Stimulated activated CD8-positive, alpha-beta memory T cell treated with anti-CD3 and anti-CD28 coated beads, Interleukin-12 subunit alpha, Interleukin-12 subunit beta, amount 100 ng/mL, for 4 hours (primary cell): ENCODE measurements at regions not wholly inside any gene's neighbourhood (a gene's known extent, or its start where the extent isn't known, plus 50 kb on each side); places are given as distances from the start of the nearest gene placed in this dataset.

Experiments
- DNase-seq: peaks from one replicate; pipeline ENCODE4 v3.0.0-alpha.2; 2020; ENCODE audit warnings: low read depth

- DNase-seq, result no peak
Measured at GRCh38 chr20:52783769-52784168, 188.4 kb upstream of the TSHZ2 start.

GRCh38 chr20:52780462-52780861 lies 191.7 kb upstream of the TSHZ2 start:
- DNase-seq, result no peak

- DNase-seq, result no peak
Measured at GRCh38 chr20:52779125-52779524, 193.0 kb upstream of the TSHZ2 start.

GRCh38 chr20:52777171-52777570 lies 195.0 kb upstream of the TSHZ2 start:
- DNase-seq, result no peak

- DNase-seq, result no peak
Measured at GRCh38 chr20:52775786-52776185, 196.4 kb upstream of the TSHZ2 start.

- DNase-seq, result no peak
Measured at GRCh38 chr20:52768694-52769093, 203.5 kb upstream of the TSHZ2 start.

GRCh38 chr20:52766645-52767435 lies 205.3 kb upstream of the TSHZ2 start:
- no peak for DNase-seq

- no peak for DNase-seq
Measured at GRCh38 chr20:52763321-52763853, 208.8 kb upstream of the TSHZ2 start.

- no peak for DNase-seq
Measured at GRCh38 chr20:52761867-52762266, 210.3 kb upstream of the TSHZ2 start.

- DNase-seq, result no peak
Measured at GRCh38 chr20:52760791-52761190, 211.4 kb upstream of the TSHZ2 start.

GRCh38 chr20:52757411-52757810 lies 214.7 kb upstream of the TSHZ2 start:
- no peak for DNase-seq

- no peak for DNase-seq
Measured at GRCh38 chr20:52755744-52756143, 216.4 kb upstream of the TSHZ2 start.

- DNase-seq, result no peak
Measured at GRCh38 chr20:52754366-52754765, 217.8 kb upstream of the TSHZ2 start.

- DNase-seq, result no peak
Measured at GRCh38 chr20:52752023-52752422, 220.1 kb upstream of the TSHZ2 start.

- DNase-seq, result no peak
Measured at GRCh38 chr20:52751571-52751970, 220.6 kb upstream of the TSHZ2 start.

- DNase-seq, result no peak
Measured at GRCh38 chr20:52749938-52750337, 222.2 kb upstream of the TSHZ2 start.

- no peak for DNase-seq
Measured at GRCh38 chr20:52748990-52749389, 223.2 kb upstream of the TSHZ2 start.

- no peak for DNase-seq
Measured at GRCh38 chr20:52748285-52748932, 223.7 kb upstream of the TSHZ2 start.

- DNase-seq, result no peak
Measured at GRCh38 chr20:52747845-52748284, 224.3 kb upstream of the TSHZ2 start.

GRCh38 chr20:52746770-52747169 lies 225.4 kb upstream of the TSHZ2 start:
- DNase-seq, result no peak

GRCh38 chr20:52746190-52746589 lies 226.0 kb upstream of the TSHZ2 start:
- no peak for DNase-seq

- DNase-seq, result no peak
Measured at GRCh38 chr20:52744441-52744840, 227.7 kb upstream of the TSHZ2 start.

GRCh38 chr20:52738081-52738480 lies 234.1 kb upstream of the TSHZ2 start:
- DNase-seq, result no peak
